HFFc6 (cell line): ENCODE measurements at regions not wholly inside any gene's neighbourhood (a gene's known extent, or its start where the extent isn't known, plus 50 kb on each side); places are given as distances from the start of the nearest gene placed in this dataset.
"Not testable (repeated sequence)": the region's sequence is repeated elsewhere in the genome, so short reads cannot be mapped to it uniquely, and the experiment has no call there.

ENCODE experiments used
- DNase-seq: peaks from one replicate; pipeline ENCODE4 v3.0.0-alpha.2; 2018
- H3K27ac Mint-ChIP-seq: 2 replicates; pipeline ENCODE4 v1.8.0; 2020; ENCODE audit warnings: mild to moderate bottlenecking, mixed read lengths
- H3K27me3 Mint-ChIP-seq: 2 replicates; pipeline ENCODE4 v1.8.0; 2021; ENCODE audit warnings: mild to moderate bottlenecking, moderate library complexity, mixed read lengths; ENCODE audit not compliant: insufficient read depth
- H3K36me3 Mint-ChIP-seq: 2 replicates; pipeline ENCODE4 v1.8.0; 2021; ENCODE audit warnings: low read depth, mixed read lengths
- H3K4me1 Mint-ChIP-seq: 2 replicates; pipeline ENCODE4 v1.8.0; 2020; ENCODE audit warnings: low read depth, mixed read lengths
- H3K4me3 Mint-ChIP-seq: 2 replicates; pipeline ENCODE4 v1.8.0; 2020; ENCODE audit warnings: mild to moderate bottlenecking, moderate library complexity, mixed read lengths
- H3K9me3 Mint-ChIP-seq: 2 replicates; pipeline ENCODE4 v1.8.0; 2020; ENCODE audit warnings: mild to moderate bottlenecking, mixed read lengths
- CTCF ChIP-seq: fragments of 200-600 bp; sonication (generic); IDR thresholded peaks from 2 replicates; pipeline ENCODE4 v1.5.0; 2021; ENCODE audit warnings: antibody characterized with exemption, mild to moderate bottlenecking

DNA sequence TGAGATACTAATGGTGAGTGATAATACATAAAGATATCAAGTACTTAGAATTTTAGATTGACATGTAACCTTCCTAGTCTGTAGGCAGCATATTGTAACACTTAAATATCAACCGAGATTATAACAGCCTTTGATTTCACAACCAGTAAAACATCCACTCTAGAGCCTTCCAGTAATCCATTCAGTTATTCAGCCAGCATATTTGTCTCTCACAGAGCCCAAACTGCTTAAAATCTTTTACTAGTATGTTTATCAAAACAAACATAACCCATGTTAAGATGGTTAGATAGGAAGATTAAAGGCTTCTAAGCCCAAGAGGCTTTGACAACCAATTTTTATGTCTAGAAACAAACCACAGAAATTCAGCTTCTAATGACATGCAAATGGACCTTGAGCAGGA lies 177.9 kb upstream of the FST start:
- DNase-seq: peak; percentile 64
- peaks cover 30% of the 10 kb centered on the region for H3K4me1 Mint-ChIP-seq

GRCh38 chr5:53303105-53303504 lies 177.3 kb upstream of the FST start:
- peaks cover 30% of the 10 kb centered on the region for H3K4me1 Mint-ChIP-seq
- DNase-seq: peak; percentile 79

More for the DNA sequence above, 177.9 kb upstream of the FST start:
- H3K9me3 Mint-ChIP-seq: peaks cover 11% of the 10 kb centered on the region
- no peak overlapping the region for H3K4me3 Mint-ChIP-seq
- no peak for TF ChIP-seq CTCF
- H3K27ac Mint-ChIP-seq: peak overlapping the region; percentile 56; the same call in 1 of the 2 replicates
- H3K36me3 Mint-ChIP-seq: peaks cover 28% of the 10 kb centered on the region
- H3K27me3 Mint-ChIP-seq: peaks cover 7% of the 10 kb centered on the region; the same call in 1 of the 2 replicates

GRCh38 chr5:53305316-53305715 lies 175.1 kb upstream of the FST start:
- Mint-ChIP-seq H3K4me1 (peaks cover 25% of the 10 kb centered on the region), H3K36me3 (peaks cover 42% of the 10 kb centered on the region), H3K9me3 (peaks cover 30% of the 10 kb centered on the region)
- not testable (repeated sequence) for H3K27ac Mint-ChIP-seq, H3K27me3 Mint-ChIP-seq, DNase-seq, H3K4me3 Mint-ChIP-seq

More at GRCh38 chr5:53303105-53303504, 177.3 kb upstream of the FST start:
- no peak for TF ChIP-seq CTCF
- H3K9me3 Mint-ChIP-seq: peaks cover 16% of the 10 kb centered on the region
- peaks cover 31% of the 10 kb centered on the region for H3K36me3 Mint-ChIP-seq
- H3K27ac Mint-ChIP-seq: peak overlapping the region; percentile 56; the same call in 1 of the 2 replicates
- H3K4me3 Mint-ChIP-seq: no peak overlapping the region
- peaks cover 3% of the 10 kb centered on the region; the same call in 1 of the 2 replicates for H3K27me3 Mint-ChIP-seq

DNA sequence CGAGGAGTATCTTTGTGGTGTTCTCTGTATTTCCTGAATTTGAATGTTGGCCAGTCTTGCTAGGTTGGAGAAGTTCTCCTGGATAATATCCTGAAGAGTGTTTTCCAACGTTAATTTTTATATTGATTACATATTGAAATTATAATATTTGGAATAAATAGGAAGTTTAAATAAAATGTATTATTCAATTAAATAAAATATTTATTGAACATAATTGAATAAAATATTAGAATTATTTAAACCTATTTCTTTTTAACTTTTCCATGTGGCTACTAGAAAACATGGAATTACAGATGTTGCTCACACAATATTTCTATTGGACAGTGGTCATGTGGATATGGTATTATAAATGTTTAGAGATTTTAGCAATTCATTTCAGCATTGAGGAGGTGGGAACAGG lies 170.8 kb upstream of the FST start:
- Mint-ChIP-seq H3K4me1 (no peaks in the 10 kb centered on the region), H3K27me3 (0 out of 2 replicates have a peak, but pooled peaks cover 2% of the 10 kb centered on the region), H3K9me3 (peaks cover 30% of the 10 kb centered on the region), H3K4me3 (no peak overlapping the region), H3K27ac (no peak overlapping the region), H3K36me3 (peaks cover 44% of the 10 kb centered on the region)
- no peak for DNase-seq
- TF ChIP-seq CTCF: no peak

GRCh38 chr5:53311681-53312080 lies 168.7 kb upstream of the FST start:
- no peak for DNase-seq
- H3K27me3 Mint-ChIP-seq: no peaks in the 10 kb centered on the region

GRCh38 chr5:53313145-53313544 lies 167.3 kb upstream of the FST start:
- Mint-ChIP-seq H3K4me3 (no peak overlapping the region), H3K36me3 (peaks cover 36% of the 10 kb centered on the region), H3K4me1 (no peaks in the 10 kb centered on the region), H3K27ac (no peak overlapping the region), H3K27me3 (no peaks in the 10 kb centered on the region; the same call in 1 of the 2 replicates), H3K9me3 (peaks cover 26% of the 10 kb centered on the region)
- no peak for TF ChIP-seq CTCF
- DNase-seq: no peak

More at GRCh38 chr5:53311681-53312080, 168.7 kb upstream of the FST start:
- Mint-ChIP-seq H3K27ac (no peak overlapping the region), H3K36me3 (peaks cover 41% of the 10 kb centered on the region), H3K4me1 (no peaks in the 10 kb centered on the region), H3K4me3 (no peak overlapping the region), H3K9me3 (peaks cover 31% of the 10 kb centered on the region)
- TF ChIP-seq CTCF: no peak
